Hepatocyte (in vitro differentiated cells): ENCODE measurements at regions not wholly inside any gene's neighbourhood (a gene's known extent, or its start where the extent isn't known, plus 50 kb on each side); places are given as distances from the start of the nearest gene placed in this dataset.
"Not testable (repeated sequence)": the region's sequence is repeated elsewhere in the genome, so short reads cannot be mapped to it uniquely, and the experiment has no call there.

Experiments
- DNase-seq: peaks from one replicate; pipeline ENCODE4 v3.0.0-alpha.2; 2016; ENCODE audit warnings: low spot score
- H2AFZ ChIP-seq: fragments of 200-600 bp; sonication (generic); 2 replicates; pipeline ENCODE4 v1.6.0; 2016; ENCODE audit warnings: antibody characterized with exemption, mild to moderate bottlenecking
- H3K27ac ChIP-seq: fragments of 200-600 bp; sonication (generic); 2 replicates; pipeline ENCODE4 v1.5.1; 2016; ENCODE audit warnings: mild to moderate bottlenecking
- H3K27me3 ChIP-seq: fragments of 200-600 bp; sonication (generic); 2 replicates; pipeline ENCODE4 v1.6.1; 2016
- H3K36me3 ChIP-seq: fragments of 200-600 bp; sonication (generic); replicated peaks from 2 replicates; pipeline ENCODE4 v1.5.1; 2016; ENCODE audit warnings: low read depth; ENCODE audit not compliant: insufficient read depth
- H3K4me1 ChIP-seq: fragments of 200-600 bp; sonication (generic); 2 replicates; pipeline ENCODE4 v1.5.1; 2016; ENCODE audit warnings: mild to moderate bottlenecking, moderate library complexity; ENCODE audit not compliant: insufficient read depth
- H3K4me2 ChIP-seq: fragments of 200-600 bp; sonication (generic); 2 replicates; pipeline ENCODE4 v1.6.0; 2016
- H3K4me3 ChIP-seq: fragments of 200-600 bp; sonication (generic); 2 replicates; pipeline ENCODE4 v1.5.1; 2016; ENCODE audit warnings: mild to moderate bottlenecking
- H3K79me2 ChIP-seq: fragments of 200-600 bp; sonication (generic); 2 replicates; pipeline ENCODE4 v1.6.0; 2017; ENCODE audit warnings: mild to moderate bottlenecking
- H3K9me2 ChIP-seq: fragments of 200-600 bp; sonication (generic); replicated peaks from 2 replicates; pipeline ENCODE4 v1.6.0; 2017; ENCODE audit warnings: mild to moderate bottlenecking; ENCODE audit not compliant: insufficient read depth
- H3K9me3 ChIP-seq: fragments of 200-600 bp; sonication (generic); 2 replicates; pipeline ENCODE4 v1.5.1; 2016; ENCODE audit warnings: low read depth, mild to moderate bottlenecking
- H4K20me1 ChIP-seq: fragments of 200-600 bp; sonication (generic); 2 replicates; pipeline ENCODE4 v1.6.0; 2016; ENCODE audit warnings: mild to moderate bottlenecking; ENCODE audit not compliant: insufficient read depth, poor library complexity, severe bottlenecking
- CTCF ChIP-seq: fragments of 200-600 bp; sonication (generic); IDR thresholded peaks from 2 replicates; pipeline ENCODE4 v1.5.1; 2016; ENCODE audit warnings: antibody characterized with exemption, mild to moderate bottlenecking; ENCODE audit not compliant: poor library complexity
- EZH2 ChIP-seq: fragments of 200-600 bp; sonication (generic); IDR thresholded peaks from 2 replicates; pipeline ENCODE4 v1.6.1; 2016; ENCODE audit warnings: antibody characterized with exemption, mild to moderate bottlenecking, borderline replicate concordance
- EZH2phosphoT487 ChIP-seq: fragments of 200-600 bp; sonication (generic); IDR thresholded peaks from one replicate; pipeline ENCODE4 v1.6.1; 2018; ENCODE audit warnings: antibody characterized with exemption, mild to moderate bottlenecking, low read depth, moderate library complexity; ENCODE audit not compliant: unreplicated experiment, severe bottlenecking
- WGBS: methylation state at CpG from one replicate; pipeline ENCODE4 v1.1.6; 2016; ENCODE audit warnings: low lambda C conversion rate; ENCODE audit errors: missing lambda C conversion rate; 5-methylcytosine and 5-hydroxymethylcytosine counted together

GRCh38 chr7:109479388-109479787 is 909.7 kb downstream of the DNAJB9 start:
- Histone ChIP-seq H3K36me3 (no peaks in the 10 kb centered on the region), H3K27ac (no peak overlapping the region), H3K79me2 (no peaks in the 10 kb centered on the region), H3K4me3 (no peak overlapping the region), H3K4me1 (no peaks in the 10 kb centered on the region), H3K4me2 (no peak overlapping the region), H3K27me3 (no peaks in the 10 kb centered on the region), H3K9me2 (no peaks in the 10 kb centered on the region), H4K20me1 (no peaks in the 10 kb centered on the region), H3K9me3 (no peaks in the 10 kb centered on the region), H2AFZ (no peak overlapping the region)
- TF ChIP-seq CTCF, result peak; percentile 18
- TF ChIP-seq EZH2phosphoT487, result no peak
- WGBS, result 80% methylated on average over 2 of the region's 2 CpGs
- no peak for DNase-seq

- not testable (repeated sequence) for DNase-seq, H3K4me3 ChIP-seq, H3K4me2 ChIP-seq, H3K27me3 ChIP-seq, H3K79me2 ChIP-seq, H2AFZ ChIP-seq, H3K27ac ChIP-seq, H3K36me3 ChIP-seq, H3K9me3 ChIP-seq, H4K20me1 ChIP-seq, H3K9me2 ChIP-seq, H3K4me1 ChIP-seq
- WGBS, result 100% methylated on average over 1 of the region's 1 CpG
Measured at GRCh38 chr7:109490607-109491006, 920.9 kb downstream of the DNAJB9 start.

- Histone ChIP-seq H3K4me1 (no peaks in the 10 kb centered on the region), H3K4me2 (no peak overlapping the region), H3K27me3 (no peaks in the 10 kb centered on the region), H3K9me2 (no peaks in the 10 kb centered on the region), H3K9me3 (no peaks in the 10 kb centered on the region), H3K36me3 (no peaks in the 10 kb centered on the region), H2AFZ (no peak overlapping the region), H4K20me1 (no peaks in the 10 kb centered on the region), H3K79me2 (no peaks in the 10 kb centered on the region), H3K27ac (no peak overlapping the region), H3K4me3 (no peak overlapping the region)
- no peak for DNase-seq
- TF ChIP-seq EZH2 (no peak), EZH2phosphoT487 (no peak), CTCF (no peak)
- WGBS, result 92% methylated on average over 5 of the region's 5 CpGs
Measured at GRCh38 chr7:109497053-109497452, 927.4 kb downstream of the DNAJB9 start.

- TF ChIP-seq EZH2phosphoT487 (no peak), EZH2 (no peak), CTCF (no peak)
- 94% methylated on average over 2 of the region's 2 CpGs for WGBS
- no peaks in the 10 kb centered on the region for H4K20me1 ChIP-seq
- no peak overlapping the region for H3K4me2 ChIP-seq
- H3K9me3 ChIP-seq, result no peaks in the 10 kb centered on the region
- H3K36me3 ChIP-seq, result no peaks in the 10 kb centered on the region
- H2AFZ ChIP-seq, result no peak overlapping the region
- H3K9me2 ChIP-seq, result no peaks in the 10 kb centered on the region
- no peaks in the 10 kb centered on the region for H3K27me3 ChIP-seq
- no peak overlapping the region for H3K4me3 ChIP-seq
- no peak for DNase-seq
- H3K4me1 ChIP-seq, result no peaks in the 10 kb centered on the region
- no peaks in the 10 kb centered on the region for H3K79me2 ChIP-seq
- no peak overlapping the region for H3K27ac ChIP-seq
Measured at GRCh38 chr7:109498131-109498530, 928.5 kb downstream of the DNAJB9 start.
